ENCODE measurements at regions not wholly inside any gene's neighbourhood (a gene's known extent, or its start where the extent isn't known, plus 50 kb on each side); places are given as distances from the start of the nearest gene placed in this dataset.
"Not testable (repeated sequence)": the region's sequence is repeated elsewhere in the genome, so short reads cannot be mapped to it uniquely, and the experiment has no call there.

DNA sequence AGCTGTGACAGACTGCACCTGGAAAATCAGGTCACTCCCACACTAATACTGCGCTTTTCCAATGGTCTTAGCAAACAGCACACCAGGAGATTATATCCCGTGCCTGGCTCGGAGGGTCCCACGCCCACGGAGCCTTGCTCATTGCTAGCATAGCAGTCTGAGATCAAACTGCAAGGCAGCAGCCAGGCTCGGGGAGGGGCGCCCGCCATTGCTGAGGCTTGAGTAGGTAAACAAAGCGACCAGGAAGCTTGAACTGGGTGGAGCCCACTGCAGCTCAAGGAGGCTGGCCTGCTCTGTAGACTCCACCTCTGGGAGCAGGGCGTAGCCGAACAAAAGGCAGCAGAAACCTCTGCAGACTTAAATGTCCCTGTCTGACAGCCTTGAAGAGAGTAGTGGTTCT, 121.8 kb upstream of the WDR75 start:
- H3K27me3 ChIP-seq (ENCODE audit: control insufficient read depth, insufficient read depth, low read length); H3K4me3 ChIP-seq (ENCODE audit: low read depth, low read length); H3K4me1 ChIP-seq (ENCODE audit: control insufficient read depth, insufficient read depth, low read length); H3K36me3 ChIP-seq (ENCODE audit: control insufficient read depth, insufficient read depth, low read length); H3K9me3 ChIP-seq (ENCODE audit: control insufficient read depth, insufficient read depth, low read length); H3K9ac ChIP-seq (ENCODE audit: low read depth, low read length): not testable (repeated sequence)

DNA sequence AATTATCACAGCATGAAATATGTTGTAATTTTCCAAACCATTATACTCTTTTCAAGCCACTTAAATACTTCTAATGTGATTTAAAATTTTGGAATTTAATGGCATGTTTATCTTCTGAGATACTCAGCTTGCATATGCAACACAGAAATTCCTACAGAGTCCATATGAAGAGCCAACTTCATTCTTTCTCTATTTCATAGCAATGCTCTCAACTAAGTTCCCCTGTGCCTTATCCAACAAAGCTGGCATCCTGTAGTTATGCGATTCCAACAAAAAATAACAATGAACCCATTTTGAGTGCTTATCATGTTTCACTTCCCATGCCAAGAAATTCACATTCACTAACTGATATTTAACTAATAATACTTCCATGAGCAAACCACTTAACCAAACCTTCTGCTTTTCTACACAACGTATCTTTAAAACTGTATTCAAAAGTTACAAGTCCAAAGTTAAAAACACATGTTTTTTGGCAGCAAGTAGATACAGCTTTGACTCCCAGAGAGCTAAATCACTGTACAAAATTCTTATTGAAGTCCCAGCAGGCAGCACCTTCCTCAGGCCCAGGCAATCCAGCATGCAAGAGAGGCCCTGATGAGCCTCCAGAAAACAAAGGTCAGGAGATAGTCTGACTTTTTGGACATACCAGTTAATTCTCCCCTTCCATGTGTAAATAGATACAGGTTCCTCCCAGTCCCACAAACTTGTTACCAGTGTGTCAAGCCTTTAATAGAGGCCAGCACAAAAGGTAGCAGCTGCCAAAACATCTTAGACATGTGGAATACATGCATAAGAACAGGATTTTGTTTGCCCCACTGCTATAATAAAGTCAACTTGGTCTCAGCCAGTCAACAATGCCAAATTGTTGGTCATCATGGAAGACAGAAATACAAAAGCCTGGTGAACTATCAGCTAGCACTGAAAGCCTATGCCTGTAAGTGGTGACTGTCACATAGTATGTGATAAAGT, 113.1 kb upstream of the WDR75 start:
- H3K4me1 ChIP-seq (ENCODE audit: control insufficient read depth, insufficient read depth, low read length), result no peaks in the 10 kb centered on the region
- H3K9me3 ChIP-seq (ENCODE audit: control insufficient read depth, insufficient read depth, low read length), result no peaks in the 10 kb centered on the region
- no peaks in the 10 kb centered on the region for H3K27me3 ChIP-seq (ENCODE audit: control insufficient read depth, insufficient read depth, low read length)
- H3K36me3 ChIP-seq (ENCODE audit: control insufficient read depth, insufficient read depth, low read length), result no peaks in the 10 kb centered on the region
- no peak overlapping the region for H3K4me3 ChIP-seq (ENCODE audit: low read depth, low read length)
- H3K9ac ChIP-seq (ENCODE audit: low read depth, low read length), result no peak overlapping the region

DNA sequence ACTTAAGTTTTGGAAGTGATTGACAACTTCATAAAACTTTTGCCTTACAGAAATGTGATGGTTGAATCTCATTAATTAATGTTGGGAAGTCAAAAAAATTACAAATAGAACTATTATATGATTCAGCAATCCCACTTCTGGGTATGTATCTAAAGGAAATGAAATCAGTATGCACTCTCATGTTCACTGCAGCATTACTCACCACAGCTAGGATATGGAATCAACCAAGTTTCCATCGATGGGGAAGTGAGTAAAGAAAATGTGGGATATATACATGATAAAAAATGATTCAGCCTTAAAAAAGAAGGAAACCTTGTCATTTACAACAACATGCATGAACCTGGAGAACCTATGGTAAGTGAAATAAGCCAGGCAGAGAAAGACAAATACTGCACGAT, 112.4 kb upstream of the WDR75 start:
- Histone ChIP-seq H3K36me3 (ENCODE audit: control insufficient read depth, insufficient read depth, low read length) (no peaks in the 10 kb centered on the region), H3K4me3 (ENCODE audit: low read depth, low read length) (no peak overlapping the region), H3K4me1 (ENCODE audit: control insufficient read depth, insufficient read depth, low read length) (no peaks in the 10 kb centered on the region), H3K9ac (ENCODE audit: low read depth, low read length) (no peak overlapping the region), H3K27me3 (ENCODE audit: control insufficient read depth, insufficient read depth, low read length) (no peaks in the 10 kb centered on the region), H3K9me3 (ENCODE audit: control insufficient read depth, insufficient read depth, low read length) (no peaks in the 10 kb centered on the region)

DNA sequence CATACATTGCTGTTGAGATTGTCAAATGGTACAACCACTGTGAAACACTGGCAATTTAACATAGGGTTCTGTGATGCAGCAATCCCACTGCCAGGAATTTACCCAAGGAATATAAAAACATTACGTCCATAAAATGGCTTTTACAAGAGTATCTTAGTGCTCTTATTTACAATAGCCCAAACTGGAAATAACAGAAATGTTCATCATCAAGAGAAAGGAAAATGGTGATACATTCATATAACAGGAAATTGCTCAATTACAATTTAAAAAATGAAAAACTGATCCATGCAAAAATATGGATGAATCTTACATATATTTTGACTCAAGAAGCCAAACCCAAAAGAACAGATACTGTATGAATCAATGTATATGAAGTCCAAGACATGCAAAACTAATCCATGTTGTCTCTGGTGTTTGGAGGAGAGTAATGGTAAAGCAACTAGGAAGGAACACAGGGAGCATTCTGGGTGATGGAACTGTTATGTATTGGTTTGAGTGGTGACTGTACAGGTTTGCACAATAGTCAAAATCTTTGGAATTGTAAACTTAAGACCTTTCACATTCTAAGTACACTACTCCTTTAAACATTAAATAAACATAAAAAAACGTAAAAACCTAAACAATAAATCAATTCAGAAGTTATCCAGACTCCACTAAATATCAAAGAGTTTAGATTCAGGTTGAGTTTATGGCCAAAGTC, 104.8 kb upstream of the WDR75 start:
- Histone ChIP-seq H3K9me3 (ENCODE audit: control insufficient read depth, insufficient read depth, low read length) (no peaks in the 10 kb centered on the region), H3K4me1 (ENCODE audit: control insufficient read depth, insufficient read depth, low read length) (no peaks in the 10 kb centered on the region), H3K27me3 (ENCODE audit: control insufficient read depth, insufficient read depth, low read length) (no peaks in the 10 kb centered on the region), H3K9ac (ENCODE audit: low read depth, low read length) (no peak overlapping the region), H3K36me3 (ENCODE audit: control insufficient read depth, insufficient read depth, low read length) (no peaks in the 10 kb centered on the region), H3K4me3 (ENCODE audit: low read depth, low read length) (no peak overlapping the region)

DNA sequence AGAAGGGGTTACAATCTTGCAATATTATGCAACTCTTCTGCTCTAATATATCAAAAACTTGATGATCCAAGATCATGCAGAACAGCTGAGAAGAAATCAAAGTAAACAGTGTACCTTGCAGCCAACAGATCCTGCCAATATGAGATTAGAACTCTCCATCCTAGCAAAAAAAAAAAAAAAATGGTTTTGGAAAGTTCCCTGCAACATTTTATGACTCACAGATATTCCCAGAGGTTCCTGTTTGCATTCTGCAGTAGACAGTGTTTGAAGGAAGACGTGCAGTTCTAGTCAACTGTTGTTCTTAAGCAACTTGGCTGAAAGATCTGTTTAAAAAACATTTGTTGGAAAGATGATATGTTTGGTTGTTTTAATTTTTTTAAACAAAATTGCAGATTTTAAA, 103.6 kb upstream of the WDR75 start:
- no peaks in the 10 kb centered on the region for H3K27me3 ChIP-seq (ENCODE audit: control insufficient read depth, insufficient read depth, low read length)
- H3K36me3 ChIP-seq (ENCODE audit: control insufficient read depth, insufficient read depth, low read length), result no peaks in the 10 kb centered on the region
- no peak overlapping the region for H3K9ac ChIP-seq (ENCODE audit: low read depth, low read length)
- H3K9me3 ChIP-seq (ENCODE audit: control insufficient read depth, insufficient read depth, low read length), result no peaks in the 10 kb centered on the region
- H3K4me3 ChIP-seq (ENCODE audit: low read depth, low read length), result no peak overlapping the region
- H3K4me1 ChIP-seq (ENCODE audit: control insufficient read depth, insufficient read depth, low read length), result no peaks in the 10 kb centered on the region

DNA sequence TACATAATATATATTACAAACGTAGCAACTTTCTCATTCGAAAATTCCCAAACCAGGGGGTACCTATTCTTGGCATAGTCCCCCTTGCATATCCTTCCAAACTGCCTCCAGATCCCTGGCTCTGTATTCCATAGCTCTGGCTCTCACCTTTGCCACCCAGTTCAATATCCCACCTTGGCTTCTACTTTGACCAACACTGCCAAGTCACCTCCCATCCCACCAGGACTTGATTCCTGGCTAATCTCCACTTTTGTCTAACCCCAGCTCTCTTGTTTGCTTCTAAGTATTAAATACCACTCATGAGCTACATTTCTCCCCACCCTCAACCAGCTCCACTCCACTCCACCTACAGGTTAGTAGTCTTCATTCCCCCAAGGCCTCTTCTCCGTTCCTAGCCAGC, 103.2 kb upstream of the WDR75 start:
- H3K36me3 ChIP-seq (ENCODE audit: control insufficient read depth, insufficient read depth, low read length), result no peaks in the 10 kb centered on the region
- H3K27me3 ChIP-seq (ENCODE audit: control insufficient read depth, insufficient read depth, low read length), result no peaks in the 10 kb centered on the region
- no peak overlapping the region for H3K4me3 ChIP-seq (ENCODE audit: low read depth, low read length)
- H3K9me3 ChIP-seq (ENCODE audit: control insufficient read depth, insufficient read depth, low read length), result no peaks in the 10 kb centered on the region
- H3K4me1 ChIP-seq (ENCODE audit: control insufficient read depth, insufficient read depth, low read length), result no peaks in the 10 kb centered on the region
- H3K9ac ChIP-seq (ENCODE audit: low read depth, low read length), result no peak overlapping the region

DNA sequence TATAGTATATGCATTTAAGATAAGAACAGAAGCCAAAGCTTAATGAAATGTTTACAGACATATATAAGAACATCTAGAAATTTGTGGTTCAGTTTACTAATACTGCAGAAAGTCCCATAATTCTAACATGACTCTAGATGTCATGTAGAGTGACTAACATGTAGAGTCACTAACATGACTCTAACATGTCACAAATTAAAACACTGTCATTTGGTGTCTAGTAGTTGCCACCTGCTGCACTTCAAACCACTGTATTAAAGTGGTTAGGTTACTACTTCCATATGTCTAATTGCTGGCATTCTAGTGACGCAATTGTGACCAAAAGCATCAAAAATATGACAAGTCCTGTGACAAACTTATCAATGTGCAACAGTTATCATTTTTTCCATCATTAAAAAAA, 100.2 kb upstream of the WDR75 start:
- Histone ChIP-seq H3K9ac (ENCODE audit: low read depth, low read length) (no peak overlapping the region), H3K36me3 (ENCODE audit: control insufficient read depth, insufficient read depth, low read length) (no peaks in the 10 kb centered on the region), H3K4me3 (ENCODE audit: low read depth, low read length) (no peak overlapping the region)

DNA sequence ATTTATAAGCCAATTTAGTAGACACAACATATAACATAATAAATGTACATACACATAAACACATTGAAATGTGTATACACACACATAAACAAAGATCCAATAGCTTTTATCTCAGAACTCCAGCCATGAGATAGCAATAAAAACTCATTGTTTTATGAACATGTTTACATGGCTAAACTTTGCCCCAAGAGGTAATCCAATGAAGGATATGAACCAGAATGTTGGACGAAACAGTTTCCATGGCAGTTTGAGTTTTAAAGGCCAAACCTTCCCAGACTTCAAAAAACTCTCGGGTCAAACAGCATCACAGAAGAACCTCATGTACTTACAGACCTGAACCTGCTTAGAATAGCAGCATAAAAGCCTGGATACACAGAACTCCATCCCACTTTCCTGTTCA, 97.2 kb upstream of the WDR75 start:
- Histone ChIP-seq H3K4me3 (ENCODE audit: low read depth, low read length) (no peak overlapping the region), H3K36me3 (ENCODE audit: control insufficient read depth, insufficient read depth, low read length) (no peaks in the 10 kb centered on the region), H3K4me1 (ENCODE audit: control insufficient read depth, insufficient read depth, low read length) (no peaks in the 10 kb centered on the region), H3K27me3 (ENCODE audit: control insufficient read depth, insufficient read depth, low read length) (no peaks in the 10 kb centered on the region), H3K9ac (ENCODE audit: low read depth, low read length) (no peak overlapping the region), H3K9me3 (ENCODE audit: control insufficient read depth, insufficient read depth, low read length) (no peaks in the 10 kb centered on the region)

More for the DNA sequence above, 100.2 kb upstream of the WDR75 start:
- H3K4me1 ChIP-seq (ENCODE audit: control insufficient read depth, insufficient read depth, low read length), result no peaks in the 10 kb centered on the region
- no peaks in the 10 kb centered on the region for H3K9me3 ChIP-seq (ENCODE audit: control insufficient read depth, insufficient read depth, low read length)
- H3K27me3 ChIP-seq (ENCODE audit: control insufficient read depth, insufficient read depth, low read length), result no peaks in the 10 kb centered on the region

DNA sequence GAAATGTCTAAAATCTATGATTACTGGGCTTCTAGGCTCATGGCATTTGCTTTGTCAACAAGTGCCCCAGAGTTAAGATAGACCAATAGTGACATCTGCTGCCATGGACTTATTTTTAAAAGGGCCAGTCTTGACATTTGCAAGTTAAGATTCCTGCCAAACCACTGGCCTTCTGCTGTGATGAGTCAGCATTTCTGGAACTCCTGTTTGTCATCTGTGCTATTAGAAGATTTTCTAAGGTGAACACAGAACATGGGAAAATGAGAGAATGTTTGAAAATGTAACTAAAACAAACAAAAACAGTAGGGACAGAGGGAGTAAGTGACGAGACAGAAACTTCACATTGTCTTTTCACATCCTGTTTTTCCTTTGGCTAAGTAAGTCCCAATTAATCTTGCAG, 93.7 kb upstream of the WDR75 start:
- Histone ChIP-seq H3K27me3 (ENCODE audit: control insufficient read depth, insufficient read depth, low read length) (no peaks in the 10 kb centered on the region), H3K4me1 (ENCODE audit: control insufficient read depth, insufficient read depth, low read length) (no peaks in the 10 kb centered on the region), H3K36me3 (ENCODE audit: control insufficient read depth, insufficient read depth, low read length) (no peaks in the 10 kb centered on the region), H3K9me3 (ENCODE audit: control insufficient read depth, insufficient read depth, low read length) (no peaks in the 10 kb centered on the region), H3K4me3 (ENCODE audit: low read depth, low read length) (no peak overlapping the region), H3K9ac (ENCODE audit: low read depth, low read length) (no peak overlapping the region)

DNA sequence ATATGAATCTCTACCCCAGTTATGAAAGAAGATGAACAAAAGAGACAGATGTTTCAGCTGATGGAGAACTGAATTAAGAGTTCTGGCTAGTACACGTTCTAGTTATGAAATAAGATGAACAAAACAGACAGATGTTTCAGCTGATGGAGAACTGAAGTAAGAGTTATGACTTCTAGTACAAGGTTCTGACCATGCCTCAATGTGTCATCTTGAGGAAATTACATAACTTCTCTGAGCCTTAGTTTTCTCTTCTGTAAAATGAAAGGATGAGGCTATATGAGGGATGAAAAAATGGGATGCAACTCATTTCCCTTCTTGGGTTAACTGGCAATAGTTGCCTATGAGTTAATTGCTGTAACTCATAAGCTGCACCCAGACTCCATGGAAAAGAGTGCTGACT, 92.9 kb upstream of the WDR75 start:
- H3K4me1 ChIP-seq (ENCODE audit: control insufficient read depth, insufficient read depth, low read length), result no peaks in the 10 kb centered on the region

DNA sequence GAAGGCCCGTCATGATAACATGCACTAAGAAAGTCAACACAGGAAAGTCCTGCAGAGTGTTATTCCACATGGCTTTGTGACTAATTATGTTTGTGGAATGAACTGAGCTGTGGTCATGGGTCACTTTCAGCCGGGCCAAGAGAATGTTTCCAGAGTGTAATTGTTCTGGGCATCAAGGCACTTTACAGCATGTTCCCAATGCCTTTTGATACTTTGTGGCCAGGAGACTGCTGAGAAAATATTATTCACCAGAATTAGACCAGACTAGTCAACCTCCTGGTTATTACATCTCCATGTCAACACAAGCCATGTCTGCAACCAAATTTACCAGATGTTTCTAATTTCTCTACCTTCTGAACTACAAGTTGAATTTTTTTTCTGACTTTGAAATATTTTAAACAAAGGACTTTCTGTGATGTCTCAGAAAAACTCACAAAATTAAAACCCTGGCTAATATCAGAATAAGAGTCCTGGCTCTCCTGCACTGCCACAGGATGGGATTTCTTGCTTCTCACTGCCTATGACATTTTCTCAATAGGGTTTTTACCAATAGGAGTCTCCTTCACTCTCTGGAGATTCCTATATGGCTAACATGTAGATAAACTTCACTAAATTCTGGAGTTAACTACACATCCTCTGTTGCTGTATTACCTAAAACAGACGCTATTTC, 90.6 kb upstream of the WDR75 start:
- Histone ChIP-seq H3K4me3 (ENCODE audit: low read depth, low read length) (no peak overlapping the region), H3K9ac (ENCODE audit: low read depth, low read length) (no peak overlapping the region), H3K9me3 (ENCODE audit: control insufficient read depth, insufficient read depth, low read length) (no peaks in the 10 kb centered on the region), H3K4me1 (ENCODE audit: control insufficient read depth, insufficient read depth, low read length) (no peaks in the 10 kb centered on the region), H3K36me3 (ENCODE audit: control insufficient read depth, insufficient read depth, low read length) (no peaks in the 10 kb centered on the region), H3K27me3 (ENCODE audit: control insufficient read depth, insufficient read depth, low read length) (no peaks in the 10 kb centered on the region)

More for the DNA sequence above, 92.9 kb upstream of the WDR75 start:
- Histone ChIP-seq H3K36me3 (ENCODE audit: control insufficient read depth, insufficient read depth, low read length) (no peaks in the 10 kb centered on the region), H3K4me3 (ENCODE audit: low read depth, low read length) (no peak overlapping the region), H3K9me3 (ENCODE audit: control insufficient read depth, insufficient read depth, low read length) (no peaks in the 10 kb centered on the region), H3K27me3 (ENCODE audit: control insufficient read depth, insufficient read depth, low read length) (no peaks in the 10 kb centered on the region), H3K9ac (ENCODE audit: low read depth, low read length) (no peak overlapping the region)

Measured in iPS-15b (cell line).